Gastrocnemius medialis (tissue), 4 donors: ENCODE measurements at regions not wholly inside any gene's neighbourhood (a gene's known extent, or its start where the extent isn't known, plus 50 kb on each side); places are given as distances from the start of the nearest gene placed in this dataset.

ENCODE experiments used
- CTCF ChIP-seq, 5 experiments: fragments of 450-650 bp in 3 of 5; fragments of 200-600 bp in 2 of 5; sonication (generic) in 2 of 5; IDR thresholded peaks in 4 of 5; conservative IDR thresholded peaks in 1 of 5; 1 replicate in 4 of 5; 2 replicates in 1 of 5; pipeline ENCODE4 v1.5.1; 2016 to 2019; ENCODE audit warnings: antibody characterized with exemption in 5 of 5, mild to moderate bottlenecking in 3 of 5, moderate library complexity in 3 of 5
- POLR2A ChIP-seq, 2 donors: fragments of 450-650 bp; IDR thresholded peaks; one replicate each; pipeline ENCODE4 v1.6.1; 2017; ENCODE audit warnings: antibody characterized with exemption in 2 of 2, mild to moderate bottlenecking in 2 of 2, moderate library complexity in 2 of 2

GRCh38 chrX:78513971-78514738, 145.0 kb downstream of the RTL3 start:
- TF ChIP-seq CTCF (IDR thresholded peaks at IDR 0.05 in 4 of 5, conservative IDR thresholded peaks at IDR 0.05 in 1 of 5) (no peak), POLR2A (IDR thresholded peaks at IDR 0.05) (no peak)
